ENCODE measurements at regions not wholly inside any gene's neighbourhood (a gene's known extent, or its start where the extent isn't known, plus 50 kb on each side); places are given as distances from the start of the nearest gene placed in this dataset.

GRCh38 chr5:128629157-128629556 lies 91.1 kb upstream of the FBN2 start (continued):
- no peak for TF ChIP-seq MLXIP (CRISPR knock-in tag; IDR thresholded peaks at IDR 0.05; ENCODE audit: borderline replicate concordance)
- no peak for TF ChIP-seq ZNF782 (CRISPR knock-in tag; IDR thresholded peaks at IDR 0.05; ENCODE audit: borderline replicate concordance)

GRCh38 chr5:128630121-128630520 lies 92.1 kb upstream of the FBN2 start:
- in situ Hi-C loops (cut with HindIII; ENCODE audit: extremely low pct_ligation_motif_present, low pct_unique_long_range_greater_than_20kb) = no loop called here
- no peak overlapping the region for H3K9ac ChIP-seq (ENCODE audit: insufficient read depth, low read depth, low read length)
- no peak for DNase-seq (ENCODE audit: low spot score)
- H3K4me1 ChIP-seq (ENCODE audit: insufficient read depth, low read length) = no peaks in the 10 kb centered on the region
- H3K4me2 ChIP-seq (ENCODE audit: low read depth, low read length) = no peak overlapping the region
- no peak for FAIRE-seq
- POLR2A ChIA-PET = no interaction called here
- no TSS peak for BruUV-seq (replicated peaks)
- CTCF ChIA-PET (ENCODE audit: low intra/inter-chr PET ratio, low total read pairs) = no interaction called here
- H3K27ac ChIP-seq (ENCODE audit: extremely low read length, insufficient read depth, low read length) = no peak overlapping the region
- 0% methylated on average over 1 of the region's 1 CpG for WGBS (ENCODE audit: low lambda C conversion rate)
- no peak overlapping the region for H3K4me3 ChIP-seq (replicated peaks in 1 of 3; ENCODE audit: insufficient read depth in 1 of 3, low read depth in 2 of 3, low read length in 3 of 3)
- no peaks in the 10 kb centered on the region for H3K9me3 ChIP-seq (ENCODE audit: low read length)
- H3K79me2 ChIP-seq (ENCODE audit: insufficient read depth, low read length) = no peaks in the 10 kb centered on the region
- intact Hi-C loops (cut with micrococcal nuclease; ENCODE audit: unreplicated experiment) = no loop called here
- H3K27me3 ChIP-seq (ENCODE audit: control insufficient read depth in 1 of 2, insufficient read depth in 2 of 2, low read length in 2 of 2) = no peaks in the 10 kb centered on the region
- no peaks in the 10 kb centered on the region for H3K36me3 ChIP-seq (replicated peaks in 1 of 2; ENCODE audit: control insufficient read depth in 1 of 2, insufficient read depth in 2 of 2, low read length in 2 of 2)
- ATAC-seq = no peak
- no peaks in the 10 kb centered on the region for H4K20me1 ChIP-seq (ENCODE audit: insufficient read depth, low read length)
- no peak overlapping the region for H2AFZ ChIP-seq (ENCODE audit: low read length)
- TF ChIP-seq ISX (CRISPR knock-in tag; conservative IDR thresholded peaks at IDR 0.05) (no peak), REST (IDR thresholded peaks at IDR 0.05; ENCODE audit: borderline replicate concordance in 1 of 2, low read depth in 1 of 2, low read length in 2 of 2) (no peak), ZNF282 (IDR thresholded peaks at IDR 0.05; ENCODE audit: partially characterized antibody) (no peak), ZNF235 (CRISPR knock-in tag; IDR thresholded peaks at IDR 0.05; ENCODE audit: borderline replicate concordance) (no peak), PRDM15 (CRISPR knock-in tag; IDR thresholded peaks at IDR 0.05) (no peak), KLF6 (CRISPR knock-in tag; IDR thresholded peaks at IDR 0.05) (no peak), ZNF329 (CRISPR knock-in tag; IDR thresholded peaks at IDR 0.05; ENCODE audit: low read depth) (no peak), ZNF737 (CRISPR knock-in tag; IDR thresholded peaks at IDR 0.05; ENCODE audit: borderline replicate concordance) (no peak), DMTF1 (CRISPR knock-in tag; IDR thresholded peaks at IDR 0.05) (no peak)

All from HepG2 (cell line).